ENCODE measurements at regions not wholly inside any gene's neighbourhood (a gene's known extent, or its start where the extent isn't known, plus 50 kb on each side); places are given as distances from the start of the nearest gene placed in this dataset.

DNA sequence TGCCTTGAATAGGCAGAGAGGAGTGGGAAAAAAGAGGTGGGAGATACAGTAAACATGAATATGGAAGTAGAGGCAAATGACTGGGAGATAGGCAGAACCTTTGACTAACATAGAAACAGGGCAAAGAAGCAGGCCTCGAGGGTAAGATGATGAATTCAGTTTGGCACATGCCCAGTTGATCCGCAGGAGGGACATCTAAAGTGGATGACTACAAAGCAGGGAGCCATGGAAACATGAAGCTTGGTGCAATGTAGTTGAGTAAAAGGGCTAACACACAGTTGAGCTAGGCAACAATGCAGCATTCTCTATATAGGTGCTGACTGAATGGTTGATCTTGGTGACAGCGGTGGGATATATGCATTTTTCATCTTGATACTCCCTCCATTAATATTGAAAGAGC is 253.8 kb downstream of the DMRT2 start:
- Histone ChIP-seq H3K4me3 (ENCODE audit: low read length) (no peak overlapping the region), H3K27me3 (ENCODE audit: control insufficient read depth, insufficient read depth, low read length, poor library complexity, severe bottlenecking) (no peaks in the 10 kb centered on the region), H3K4me1 (ENCODE audit: control insufficient read depth, insufficient read depth, low read length) (no peaks in the 10 kb centered on the region), H3K9ac (ENCODE audit: extremely low read depth, low read length, poor library complexity, severe bottlenecking) (no peak overlapping the region), H3K9me3 (ENCODE audit: control insufficient read depth, low read length) (no peaks in the 10 kb centered on the region), H3K27ac (ENCODE audit: low read depth, low read length) (no peak overlapping the region), H3K36me3 (ENCODE audit: control insufficient read depth, insufficient read depth, low read length) (no peaks in the 10 kb centered on the region)
- Mint-ChIP-seq H3K4me3 (no peak overlapping the region), H3K36me3 (ENCODE audit: low read depth) (no peaks in the 10 kb centered on the region), H3K4me1 (no peaks in the 10 kb centered on the region), H3K27me3 (ENCODE audit: insufficient read depth) (peaks cover 2% of the 10 kb centered on the region), H3K27ac (no peak overlapping the region), H3K9me3 (no peaks in the 10 kb centered on the region)
- WGBS, 2 experiments (ENCODE audit: insufficient coverage in 1 of 2, insufficient read length in 1 of 2) = 79 to 85% methylated on average over 3 of the region's 3 CpGs
- TF ChIP-seq, protein P1, sequence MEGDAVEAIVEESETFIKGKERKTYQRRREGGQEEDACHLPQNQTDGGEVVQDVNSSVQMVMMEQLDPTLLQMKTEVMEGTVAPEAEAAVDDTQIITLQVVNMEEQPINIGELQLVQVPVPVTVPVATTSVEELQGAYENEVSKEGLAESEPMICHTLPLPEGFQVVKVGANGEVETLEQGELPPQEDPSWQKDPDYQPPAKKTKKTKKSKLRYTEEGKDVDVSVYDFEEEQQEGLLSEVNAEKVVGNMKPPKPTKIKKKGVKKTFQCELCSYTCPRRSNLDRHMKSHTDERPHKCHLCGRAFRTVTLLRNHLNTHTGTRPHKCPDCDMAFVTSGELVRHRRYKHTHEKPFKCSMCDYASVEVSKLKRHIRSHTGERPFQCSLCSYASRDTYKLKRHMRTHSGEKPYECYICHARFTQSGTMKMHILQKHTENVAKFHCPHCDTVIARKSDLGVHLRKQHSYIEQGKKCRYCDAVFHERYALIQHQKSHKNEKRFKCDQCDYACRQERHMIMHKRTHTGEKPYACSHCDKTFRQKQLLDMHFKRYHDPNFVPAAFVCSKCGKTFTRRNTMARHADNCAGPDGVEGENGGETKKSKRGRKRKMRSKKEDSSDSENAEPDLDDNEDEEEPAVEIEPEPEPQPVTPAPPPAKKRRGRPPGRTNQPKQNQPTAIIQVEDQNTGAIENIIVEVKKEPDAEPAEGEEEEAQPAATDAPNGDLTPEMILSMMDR (conservative IDR thresholded peaks at IDR 0.05) = no peak
- DNase-seq = no peak

- Mint-ChIP-seq H3K4me3 (no peak overlapping the region), H3K36me3 (ENCODE audit: low read depth) (no peaks in the 10 kb centered on the region), H3K4me1 (no peaks in the 10 kb centered on the region), H3K9me3 (no peaks in the 10 kb centered on the region), H3K27me3 (ENCODE audit: insufficient read depth) (peaks cover 10% of the 10 kb centered on the region), H3K27ac (no peak overlapping the region)
- no peaks in the 10 kb centered on the region for H3K4me1 ChIP-seq (ENCODE audit: control insufficient read depth, insufficient read depth, low read length)
- TF ChIP-seq, protein P1 (conservative IDR thresholded peaks at IDR 0.05) = no peak
- WGBS, 2 experiments (ENCODE audit: insufficient coverage in 1 of 2, insufficient read length in 1 of 2) = 84 to 100% methylated on average over 1 to 2 of the region's 2 CpGs
- H3K9ac ChIP-seq (ENCODE audit: extremely low read depth, low read length, poor library complexity, severe bottlenecking) = no peak overlapping the region
- H3K27me3 ChIP-seq (ENCODE audit: control insufficient read depth, insufficient read depth, low read length, poor library complexity, severe bottlenecking) = no peaks in the 10 kb centered on the region
- no peak for DNase-seq
- no peak overlapping the region for H3K4me3 ChIP-seq (ENCODE audit: low read length)
- no peak overlapping the region for H3K27ac ChIP-seq (ENCODE audit: low read depth, low read length)
- H3K9me3 ChIP-seq (ENCODE audit: control insufficient read depth, low read length) = no peaks in the 10 kb centered on the region
- no peaks in the 10 kb centered on the region for H3K36me3 ChIP-seq (ENCODE audit: control insufficient read depth, insufficient read depth, low read length)
Observed at GRCh38 chr9:1311462-1312042, 261.4 kb downstream of the DMRT2 start.

GRCh38 chr9:1319436-1319835 is 269.3 kb downstream of the DMRT2 start:
- Mint-ChIP-seq H3K27me3 (ENCODE audit: insufficient read depth) (peaks cover 5% of the 10 kb centered on the region), H3K4me3 (no peak overlapping the region), H3K4me1 (peaks cover 10% of the 10 kb centered on the region), H3K9me3 (no peaks in the 10 kb centered on the region), H3K36me3 (ENCODE audit: low read depth) (no peaks in the 10 kb centered on the region), H3K27ac (no peak overlapping the region)
- TF ChIP-seq, protein P1 (conservative IDR thresholded peaks at IDR 0.05) = no peak
- H3K27me3 ChIP-seq (ENCODE audit: control insufficient read depth, insufficient read depth, low read length, poor library complexity, severe bottlenecking) = no peaks in the 10 kb centered on the region
- no peak overlapping the region for H3K4me3 ChIP-seq (ENCODE audit: low read length)
- WGBS, 2 experiments (ENCODE audit: insufficient coverage in 1 of 2, insufficient read length in 1 of 2) = 94% methylated on average over 4 of the region's 4 CpGs; no CpG with 5 or more reads in 1 of the 2 experiments
- no peaks in the 10 kb centered on the region for H3K9me3 ChIP-seq (ENCODE audit: control insufficient read depth, low read length)
- no peak for DNase-seq
- H3K36me3 ChIP-seq (ENCODE audit: control insufficient read depth, insufficient read depth, low read length) = no peaks in the 10 kb centered on the region
- H3K9ac ChIP-seq (ENCODE audit: extremely low read depth, low read length, poor library complexity, severe bottlenecking) = no peak overlapping the region
- peak overlapping the region; percentile 64 for H3K27ac ChIP-seq (ENCODE audit: low read depth, low read length)
- no peaks in the 10 kb centered on the region for H3K4me1 ChIP-seq (ENCODE audit: control insufficient read depth, insufficient read depth, low read length)

Data from endodermal cell (in vitro differentiated cells).